H1 (cell line): ENCODE measurements at regions not wholly inside any gene's neighbourhood (a gene's known extent, or its start where the extent isn't known, plus 50 kb on each side); places are given as distances from the start of the nearest gene placed in this dataset.
A peak's percentile ranks its signal among the peaks of the same experiment; 100 is the strongest.

Source experiments
- CTCF ChIA-PET: fragments of 300-600 bp; sonication (Branson Sonifier 250); formaldehyde crosslinking; loops from one replicate; lab custom pipeline; 2021; ENCODE audit not compliant: partially characterized antibody; lab: Charles Lee
- POLR2A ChIA-PET: fragments of 300-600 bp; sonication (Branson Sonifier 250); formaldehyde crosslinking; loops from one replicate; lab custom pipeline; 2021; ENCODE audit warnings: inconsistent platforms; ENCODE audit not compliant: partially characterized antibody; lab: Charles Lee
- DNase-seq, 2 experiments: peaks; one replicate each; pipeline versions ENCODE4 v3.0.0 to v3.0.0-alpha.2; 2010 to 2022; ENCODE audit warnings: low spot score in 2 of 2, low read depth in 1 of 2, mixed read lengths in 1 of 2
- FAIRE-seq: peaks from 2 replicates; lab custom pipeline; 2011; peaks lifted over from hg19 to GRCh38; lab: Jason Lieb, UNC
- H2AFZ ChIP-seq: 2 replicates; pipeline ENCODE4 v1.8.1; 2012; ENCODE audit warnings: low read length, inconsistent platforms
- H2AK5ac ChIP-seq: 2 replicates; pipeline ENCODE4 v1.6.1; 2013; ENCODE audit warnings: low read depth, low read length
- H2BK120ac ChIP-seq: replicated peaks from 2 replicates; pipeline ENCODE3; 2013; ENCODE audit warnings: low read depth, low read length, inconsistent platforms
- H2BK12ac ChIP-seq: 2 replicates; pipeline ENCODE4 v1.6.1; 2013; ENCODE audit warnings: low read depth, low read length
- H2BK15ac ChIP-seq: 2 replicates; pipeline ENCODE4 v1.6.1; 2013; ENCODE audit warnings: low read length
- H2BK20ac ChIP-seq: 2 replicates; pipeline ENCODE4 v1.6.1; 2013; ENCODE audit warnings: low read length
- H2BK5ac ChIP-seq: 2 replicates; pipeline ENCODE4 v1.6.1; 2013; ENCODE audit warnings: low read depth, low read length
- H3K14ac ChIP-seq: 2 replicates; pipeline ENCODE4 v1.6.1; 2013; ENCODE audit warnings: inconsistent platforms; ENCODE audit not compliant: insufficient read length
- H3K18ac ChIP-seq: 2 replicates; pipeline ENCODE4 v1.6.1; 2013; ENCODE audit warnings: low read length; ENCODE audit errors: extremely low read depth
- H3K23ac ChIP-seq: 2 replicates; pipeline ENCODE4 v1.6.1; 2013; ENCODE audit warnings: inconsistent platforms; ENCODE audit not compliant: insufficient read length
- H3K23me2 ChIP-seq: 2 replicates; pipeline ENCODE4 v1.6.1; 2013; ENCODE audit warnings: low read depth, low read length
- H3K27ac ChIP-seq: 2 replicates; pipeline ENCODE4 v1.6.1; 2011; ENCODE audit warnings: low read depth, low read length, inconsistent platforms
- H3K27me3 ChIP-seq, 4 experiments: replicated peaks in 1 of 4; 1 replicate in 1 of 4; 2 replicates in 3 of 4; pipeline versions ENCODE4 v1.6.1 to v1.8.1; 2011 to 2013; ENCODE audit warnings: low read length in 3 of 4, mild to moderate bottlenecking in 3 of 4, inconsistent platforms in 2 of 4, mixed read lengths in 2 of 4, moderate library complexity in 1 of 4; ENCODE audit not compliant: control insufficient read depth in 3 of 4, insufficient read depth in 3 of 4; ENCODE audit errors: extremely low read depth in 1 of 4
- H3K36me3 ChIP-seq, 4 experiments: 2 replicates each; pipeline versions ENCODE4 v1.6.1 to v1.8.1; 2011 to 2013; ENCODE audit warnings: mild to moderate bottlenecking in 4 of 4, low read length in 3 of 4, moderate library complexity in 2 of 4, control low read depth in 1 of 4, inconsistent platforms in 1 of 4; ENCODE audit not compliant: insufficient read depth in 4 of 4, control insufficient read depth in 2 of 4
- H3K4ac ChIP-seq: replicated peaks from 2 replicates; pipeline ENCODE3; 2013; ENCODE audit warnings: low read length, low read depth, mixed read lengths, inconsistent platforms; ENCODE audit not compliant: insufficient read length
- H3K4me1 ChIP-seq, 4 experiments: replicated peaks in 1 of 4; 1 replicate in 1 of 4; 2 replicates in 3 of 4; pipeline versions ENCODE4 v1.6.1 to v1.8.1; 2011 to 2013; ENCODE audit warnings: low read length in 3 of 4, inconsistent platforms in 2 of 4, mixed read lengths in 1 of 4; ENCODE audit not compliant: insufficient read depth in 4 of 4, control insufficient read depth in 3 of 4
- H3K4me2 ChIP-seq, 2 experiments: 2 replicates each; pipeline versions ENCODE4 v1.6.1 to v1.8.1; 2011 to 2013; ENCODE audit warnings: low read depth in 2 of 2, low read length in 2 of 2, control low read depth in 1 of 2, inconsistent platforms in 1 of 2, mild to moderate bottlenecking in 1 of 2; ENCODE audit not compliant: insufficient read depth in 1 of 2
- H3K4me3 ChIP-seq, 4 experiments: fragments of 200-600, 300-600 bp in 1 of 4; sonication (generic), shearing (Covaris generic), sonication (Bioruptor Twin) in 1 of 4; 2 replicates each; pipeline versions ENCODE4 v1.5.1 to v1.8.1; 2011 to 2016; ENCODE audit warnings: low read length in 4 of 4, low read depth in 3 of 4, control low read depth in 2 of 4, inconsistent platforms in 2 of 4, mild to moderate bottlenecking in 2 of 4, mixed read lengths in 1 of 4, moderate library complexity in 1 of 4; ENCODE audit not compliant: insufficient read depth in 2 of 4; ENCODE audit errors: extremely low read depth in 1 of 4
- H3K56ac ChIP-seq: replicated peaks from 2 replicates; pipeline ENCODE3; 2013; ENCODE audit warnings: low read depth, mild to moderate bottlenecking, mixed read lengths, low read length, inconsistent platforms; ENCODE audit not compliant: insufficient read length
- H3K79me1 ChIP-seq: 2 replicates; pipeline ENCODE4 v1.6.1; 2013; ENCODE audit warnings: low read depth, low read length, control low read depth
- H3K79me2 ChIP-seq, 2 experiments: 2 replicates each; pipeline versions ENCODE4 v1.6.1 to v1.8.1; 2012 to 2013; ENCODE audit warnings: low read length in 2 of 2, mild to moderate bottlenecking in 2 of 2, inconsistent platforms in 1 of 2; ENCODE audit not compliant: insufficient read depth in 2 of 2, control insufficient read depth in 1 of 2
- H3K9ac ChIP-seq, 4 experiments: replicated peaks in 1 of 4; 1 replicate in 1 of 4; 2 replicates in 3 of 4; pipeline versions ENCODE4 v1.6.1 to v1.8.1; 2011 to 2013; ENCODE audit warnings: low read depth in 3 of 4, low read length in 3 of 4, control low read depth in 2 of 4, mild to moderate bottlenecking in 2 of 4, moderate library complexity in 2 of 4, inconsistent platforms in 1 of 4; ENCODE audit errors: extremely low read depth in 1 of 4
- H3K9me3 ChIP-seq, 2 experiments: 2 replicates each; pipeline versions ENCODE4 v1.6.1 to v1.8.1; 2012 to 2013; ENCODE audit warnings: mild to moderate bottlenecking in 2 of 2, moderate library complexity in 2 of 2, control low read depth in 1 of 2, inconsistent platforms in 1 of 2, low read depth in 1 of 2, low read length in 1 of 2, mixed read lengths in 1 of 2; ENCODE audit not compliant: insufficient read depth in 2 of 2
- H4K20me1 ChIP-seq, 2 experiments: replicated peaks in 1 of 2; 2 replicates each; pipeline versions ENCODE3 to v1.8.1; 2011 to 2013; ENCODE audit warnings: inconsistent platforms in 2 of 2, low read length in 2 of 2, mild to moderate bottlenecking in 1 of 2; ENCODE audit not compliant: insufficient read depth in 2 of 2, control insufficient read depth in 1 of 2
- H4K5ac ChIP-seq: 2 replicates; pipeline ENCODE4 v1.6.1; 2013; ENCODE audit warnings: low read length, low read depth, mixed read lengths, inconsistent platforms; ENCODE audit not compliant: insufficient read length
- H4K8ac ChIP-seq: 2 replicates; pipeline ENCODE4 v1.8.0; 2013; ENCODE audit warnings: mild to moderate bottlenecking, moderate library complexity, low read length, inconsistent platforms; ENCODE audit not compliant: insufficient read depth; ENCODE audit errors: extremely low read depth
- H4K91ac ChIP-seq: replicated peaks from 2 replicates; pipeline ENCODE3; 2013; ENCODE audit warnings: low read length, mixed read lengths, inconsistent platforms; ENCODE audit not compliant: insufficient read length
- EZH2 ChIP-seq: fragments of 200-600 bp; sonication (generic); IDR thresholded peaks from 2 replicates; pipeline ENCODE4 v1.7.1; 2012; ENCODE audit warnings: low read depth, mild to moderate bottlenecking, moderate library complexity, low read length, inconsistent platforms; ENCODE audit not compliant: severe bottlenecking
- HDAC2 ChIP-seq, 2 experiments: fragments of 300-600 bp in 1 of 2; sonication (generic) in 1 of 2; IDR thresholded peaks; 2 replicates each; pipeline ENCODE4 v1.6.1; 2011 to 2012; ENCODE audit warnings: low read depth in 2 of 2, low read length in 2 of 2, mild to moderate bottlenecking in 2 of 2, moderate library complexity in 2 of 2, borderline replicate concordance in 1 of 2, inconsistent platforms in 1 of 2
- NANOG ChIP-seq: IDR thresholded peaks from 2 replicates; pipeline ENCODE4 v1.6.1; 2011; ENCODE audit warnings: low read length, low read depth, mild to moderate bottlenecking, inconsistent platforms; ENCODE audit not compliant: insufficient read depth, poor library complexity, severe bottlenecking
- ZNF274 ChIP-seq: IDR thresholded peaks from 2 replicates; pipeline ENCODE4 v1.7.0; 2012; ENCODE audit warnings: low read length, borderline replicate concordance; ENCODE audit errors: extremely low read depth
- WGBS, 2 experiments: shearing (Covaris generic) in 1 of 2; methylation state at CpG; one replicate each; pipeline versions ENCODE4 v1.1.6 to v1.1.7; 2013 to 2015; ENCODE audit warnings: low lambda C conversion rate in 2 of 2, mixed read lengths in 2 of 2, inconsistent platforms in 1 of 2, low coverage in 1 of 2, missing lambda C conversion rate in 1 of 2; ENCODE audit not compliant: insufficient replicate concordance in 2 of 2, insufficient coverage in 1 of 2, insufficient read length in 1 of 2; ENCODE audit errors: extremely low coverage in 1 of 2, missing lambda C conversion rate in 1 of 2; 5-methylcytosine and 5-hydroxymethylcytosine counted together

DNA sequence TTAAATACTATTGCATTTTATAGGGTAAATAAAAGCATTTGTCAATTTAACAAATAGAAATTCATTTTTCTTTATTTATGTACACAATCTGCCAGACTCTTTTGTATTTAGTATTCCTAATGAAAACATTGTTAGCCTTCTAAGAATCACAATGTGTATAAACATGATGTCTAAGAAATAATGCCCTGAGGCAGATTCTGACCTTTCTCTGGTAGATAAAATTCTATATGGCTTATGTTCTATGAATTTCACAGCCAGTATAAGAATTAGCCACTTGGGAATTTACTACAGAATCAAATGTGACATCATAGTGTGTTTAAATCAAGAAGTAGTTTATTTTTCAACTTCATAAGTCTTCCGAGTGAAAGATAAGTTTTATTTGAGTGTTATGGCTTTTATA, 457.4 kb downstream of the ZIC1 start:
- Histone ChIP-seq H3K27ac (no peak overlapping the region), H3K56ac (no peak overlapping the region), H3K18ac (no peak overlapping the region), H2BK120ac (no peak overlapping the region), H4K8ac (no peak overlapping the region), H4K91ac (no peak overlapping the region), H2AFZ (no peak overlapping the region), H3K9ac (peak overlapping the region in 1 of 4 experiments; percentile 8; a peak in 1 of 7 replicates), H3K9me3 (peaks cover 38 to 46% of the 10 kb centered on the region in 2 experiments), H3K4me3 (no peak overlapping the region), H3K27me3 (no peaks in the 10 kb centered on the region), H2BK15ac (no peak overlapping the region), H3K14ac (no peak overlapping the region), H3K36me3 (peaks cover 0 to 3% (median 0%) of the 10 kb centered on the region in 4 experiments; a peak in 1 of 8 replicates), H4K5ac (no peak overlapping the region), H3K23me2 (no peaks in the 10 kb centered on the region; the same call in 1 of the 2 replicates), H3K4me2 (no peak overlapping the region), H3K79me2 (no peaks in the 10 kb centered on the region), H2BK20ac (no peak overlapping the region), H3K79me1 (no peaks in the 10 kb centered on the region), H3K4ac (no peak overlapping the region), H4K20me1 (no peaks in the 10 kb centered on the region), H2BK12ac (no peak overlapping the region), H2AK5ac (no peak overlapping the region), H2BK5ac (no peak overlapping the region), H3K23ac (no peak overlapping the region), H3K4me1 (no peaks in the 10 kb centered on the region)
- CTCF ChIA-PET: interaction anchor here (1.1 kb wide), 1 partner anchor 13 kb away, joined by 3 read pairs; no protein-coding TSS in a partner anchor
- POLR2A ChIA-PET: no interaction called here
- 93% methylated on average over 1 of the region's 1 CpG; no CpG with 5 or more reads in 1 of the 2 experiments for WGBS, 2 experiments
- no peak for DNase-seq
- no peak for FAIRE-seq
- TF ChIP-seq ZNF274 (no peak), NANOG (no peak), HDAC2 (IDR thresholded peaks at IDR 0.05; ENCODE audit: borderline replicate concordance in 1 of 2, low read depth in 2 of 2, low read length in 2 of 2) (no peak), EZH2 (no peak)
